Astrocyte of the cerebellum (primary cell): ENCODE measurements at regions not wholly inside any gene's neighbourhood (a gene's known extent, or its start where the extent isn't known, plus 50 kb on each side); places are given as distances from the start of the nearest gene placed in this dataset.
A peak's percentile ranks its signal among the peaks of the same experiment; 100 is the strongest.

Source experiments
- DNase-seq: peaks from one replicate; pipeline ENCODE4 v3.0.0-alpha.2; 2011; ENCODE audit warnings: low read depth
- H3K4me3 ChIP-seq: 2 replicates; pipeline ENCODE4 v1.5.1; 2011; ENCODE audit warnings: mild to moderate bottlenecking, low read depth, low read length, moderate library complexity
- CTCF ChIP-seq: IDR thresholded peaks from 2 replicates; pipeline ENCODE4 v1.5.1; 2012; ENCODE audit warnings: low read length, low read depth, moderate library complexity, mild to moderate bottlenecking; ENCODE audit errors: missing control alignments
- in situ Hi-C: cut with HindIII; loops from 2 replicates; pipeline ENCODE4 v1.10.0; 2017; ENCODE audit warnings: low sequenced_read_pairs

- in situ Hi-C loops: no loop called here
- DNase-seq: no peak
- no peak overlapping the region for H3K4me3 ChIP-seq
- TF ChIP-seq CTCF: no peak
These were observed 79.5 kb upstream of the CAV2 start for GRCh38 chr7:116420003-116420402.

- DNase-seq: no peak
- in situ Hi-C loops: no loop called here
- no peak overlapping the region for H3K4me3 ChIP-seq
- TF ChIP-seq CTCF: no peak
These were observed 78.2 kb upstream of the CAV2 start for GRCh38 chr7:116421298-116421697.

GRCh38 chr7:116422683-116423082 lies 76.9 kb upstream of the CAV2 start:
- in situ Hi-C loops: no loop called here
- no peak for DNase-seq
- no peak for TF ChIP-seq CTCF
- no peak overlapping the region for H3K4me3 ChIP-seq

GRCh38 chr7:116423499-116423898 lies 76.0 kb upstream of the CAV2 start:
- in situ Hi-C loops: no loop called here
- TF ChIP-seq CTCF: no peak
- H3K4me3 ChIP-seq: no peak overlapping the region
- DNase-seq: no peak

GRCh38 chr7:116425647-116426209 lies 73.8 kb upstream of the CAV2 start:
- in situ Hi-C loops: no loop called here
- H3K4me3 ChIP-seq: no peak overlapping the region
- DNase-seq: no peak
- TF ChIP-seq CTCF: no peak

GRCh38 chr7:116426428-116427156 lies 72.9 kb upstream of the CAV2 start:
- in situ Hi-C loops: no loop called here
- peak; percentile 29 for DNase-seq
- TF ChIP-seq CTCF: no peak
- no peak overlapping the region for H3K4me3 ChIP-seq
